Dermis blood vessel endothelial cell (primary cell): ENCODE measurements at regions not wholly inside any gene's neighbourhood (a gene's known extent, or its start where the extent isn't known, plus 50 kb on each side); places are given as distances from the start of the nearest gene placed in this dataset.
A peak's percentile ranks its signal among the peaks of the same experiment; 100 is the strongest.

Experiments used
- DNase-seq: peaks from one replicate; pipeline ENCODE4 v3.0.0; 2010

DNA sequence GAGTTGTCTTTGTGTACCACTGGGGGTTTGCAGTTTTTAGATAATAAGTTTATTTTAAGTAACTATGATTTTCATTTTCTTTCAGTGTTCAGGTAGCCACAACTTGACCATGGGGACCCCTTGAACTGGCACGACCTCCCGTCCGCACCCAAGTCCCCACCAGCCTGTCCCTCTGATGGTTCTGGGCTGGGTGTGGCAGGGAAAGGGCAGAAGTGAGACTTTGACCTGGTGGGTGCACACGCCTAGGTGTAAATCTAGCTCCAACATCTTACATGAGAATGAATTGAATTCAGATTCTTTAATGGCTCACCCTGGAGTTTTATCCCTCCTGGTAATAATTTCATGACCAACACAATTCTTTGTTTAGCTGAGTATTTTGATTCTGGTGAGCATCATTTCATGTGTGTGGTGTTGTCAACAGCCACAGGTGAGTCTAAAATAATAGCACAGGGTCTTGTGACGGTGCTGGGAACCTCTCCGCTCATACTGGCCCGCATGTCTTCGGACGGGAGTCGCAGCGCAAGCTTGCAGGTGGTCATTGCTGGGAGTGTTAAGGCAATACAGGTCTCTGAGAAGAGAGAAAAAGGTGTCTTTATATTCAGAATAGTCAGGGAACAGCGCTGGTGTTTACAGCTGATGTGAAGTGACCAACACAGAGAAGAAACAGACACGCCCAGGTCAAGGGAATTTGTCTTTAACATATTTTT lies 50.8 kb upstream of the POFUT2 start:
- no peak for DNase-seq

DNA sequence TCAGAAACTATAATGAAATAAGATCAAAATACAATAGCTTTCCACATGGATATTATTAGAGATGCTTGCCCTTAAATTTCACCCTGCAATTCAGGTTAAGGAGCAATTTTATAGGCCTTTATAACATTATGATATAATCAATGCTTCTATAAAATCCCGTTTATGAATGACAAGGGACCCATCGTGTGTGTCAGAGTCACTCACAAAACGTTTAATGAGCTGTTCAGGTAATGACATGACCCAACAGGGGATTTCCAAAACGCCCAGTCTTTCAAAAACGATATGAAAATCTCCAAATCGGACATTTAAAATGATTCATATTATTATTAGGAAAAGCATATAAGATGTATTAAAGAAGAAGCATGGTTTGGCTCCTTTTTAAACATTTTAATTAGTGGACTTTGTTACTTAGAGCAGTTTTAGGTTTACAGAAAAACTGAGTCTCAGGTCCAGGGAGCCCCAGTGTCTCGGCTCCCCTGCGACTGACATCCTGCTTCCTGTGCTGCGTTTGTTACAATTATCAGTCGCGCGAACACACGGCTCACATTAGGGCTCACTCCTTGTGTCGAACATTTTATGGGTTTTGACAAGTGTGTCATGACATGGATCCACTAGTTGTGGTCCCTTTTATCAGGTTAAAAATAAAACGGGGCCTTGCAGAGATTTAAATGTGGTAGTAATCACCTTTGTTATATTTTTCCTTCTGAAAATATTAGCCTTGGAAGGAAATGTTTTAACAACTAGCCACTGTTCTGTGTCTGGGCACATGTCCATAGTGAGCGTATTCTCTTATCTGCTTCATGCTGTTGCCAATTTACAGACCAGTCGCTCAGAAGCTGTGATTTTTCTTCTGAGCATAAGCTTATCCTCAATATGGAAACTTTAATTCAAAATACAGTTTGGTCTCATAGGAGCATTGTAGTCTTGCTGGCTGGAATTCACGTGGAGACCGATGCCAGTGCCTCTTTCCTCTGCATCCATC lies 52.0 kb upstream of the POFUT2 start:
- no peak for DNase-seq

DNA sequence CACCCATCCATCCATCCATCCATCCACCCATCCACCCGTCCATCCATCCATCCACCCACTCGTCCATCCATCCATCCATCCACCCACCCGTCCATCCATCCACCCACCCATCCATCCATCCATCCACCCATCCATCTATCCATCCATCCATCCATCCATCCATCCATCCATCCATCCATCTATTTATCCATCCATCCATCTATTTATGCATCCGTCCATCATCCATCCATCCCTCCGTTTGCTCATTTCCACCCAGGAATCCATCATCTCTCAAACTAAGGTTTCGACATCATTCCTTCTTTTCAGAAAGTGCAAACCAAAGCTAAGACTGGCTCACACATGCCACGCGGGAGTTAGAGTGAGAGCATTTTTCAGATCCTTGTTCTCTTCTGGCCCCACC lies 52.8 kb upstream of the POFUT2 start:
- DNase-seq = no peak

DNA sequence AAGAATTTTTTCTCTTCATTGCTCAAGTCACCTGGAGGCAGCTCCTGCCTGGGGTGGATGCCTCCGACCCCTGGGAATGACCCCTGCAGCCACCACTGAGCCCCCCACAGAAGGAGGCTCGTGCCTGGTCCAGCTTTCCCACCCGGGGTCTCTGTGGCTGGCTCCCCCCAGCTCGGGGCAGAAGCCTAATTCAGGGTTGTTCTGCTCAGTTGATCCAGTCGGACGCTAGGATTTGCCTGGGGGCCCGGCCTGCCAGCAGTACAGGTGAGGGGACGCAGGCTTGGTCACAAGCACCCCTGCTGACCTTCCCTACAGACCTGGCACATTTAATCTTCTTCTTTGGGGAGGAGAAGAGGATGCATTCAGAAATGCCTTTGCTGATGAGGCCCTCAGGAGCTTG lies 53.6 kb upstream of the POFUT2 start:
- DNase-seq = no peak

DNA sequence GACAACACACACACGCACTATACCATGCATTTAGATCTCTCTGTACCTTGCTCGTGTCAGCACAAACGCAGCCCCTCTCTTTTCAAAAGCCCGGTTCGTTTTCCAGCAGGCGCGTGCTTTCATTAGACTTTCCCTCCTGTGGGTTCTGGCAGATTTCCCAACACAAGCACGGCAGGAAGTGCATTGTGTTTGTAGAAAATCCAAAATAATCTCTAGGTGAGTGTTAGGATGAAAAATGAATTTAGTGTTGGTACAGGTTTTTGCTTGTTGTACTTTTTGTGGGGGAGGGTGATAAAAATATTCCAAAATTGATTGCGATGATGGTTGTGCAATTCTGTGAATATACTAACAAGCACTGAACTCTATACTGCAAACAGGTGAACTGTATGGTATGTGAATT lies 54.1 kb upstream of the POFUT2 start:
- DNase-seq = peak; percentile 69

DNA sequence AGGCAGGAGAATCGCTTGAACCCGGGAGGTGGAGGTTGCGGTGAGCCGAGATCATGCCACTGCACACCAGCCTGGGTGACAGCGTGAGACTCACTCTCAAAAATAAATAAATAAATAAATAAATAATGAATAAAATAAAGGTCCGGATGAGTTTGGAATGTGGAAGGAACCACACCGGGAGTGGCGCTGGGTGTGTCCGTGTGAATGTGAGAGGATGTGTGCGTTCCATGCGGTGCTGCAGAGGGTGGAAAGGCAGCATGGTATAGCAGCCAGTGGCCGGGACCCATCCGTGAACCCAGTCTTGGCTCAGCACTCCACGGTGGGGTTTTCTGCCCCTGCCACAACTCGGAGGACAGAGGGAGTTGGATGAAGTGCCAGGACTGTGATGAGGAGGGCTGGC lies 56.2 kb upstream of the POFUT2 start:
- DNase-seq = no peak

DNA sequence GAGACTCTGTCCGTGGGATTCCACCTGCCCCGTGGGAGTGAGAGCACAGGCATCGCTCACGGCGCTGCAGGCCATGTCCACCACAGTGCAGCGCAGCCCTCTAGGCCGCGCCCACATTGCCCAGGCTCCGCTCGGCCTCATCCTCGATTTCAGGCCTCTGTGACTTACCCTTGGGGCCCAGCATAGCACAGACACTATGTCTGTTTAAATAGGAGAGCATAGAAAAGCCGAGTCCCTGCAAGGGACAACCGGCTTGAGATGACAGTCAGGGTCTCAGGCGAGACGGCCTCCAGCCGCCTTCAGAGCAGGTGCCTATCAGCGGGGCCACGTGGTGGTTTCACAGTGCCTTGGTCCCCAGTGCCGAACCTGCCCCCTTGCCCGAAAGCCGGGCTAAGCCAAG lies 56.9 kb upstream of the POFUT2 start:
- no peak for DNase-seq

DNA sequence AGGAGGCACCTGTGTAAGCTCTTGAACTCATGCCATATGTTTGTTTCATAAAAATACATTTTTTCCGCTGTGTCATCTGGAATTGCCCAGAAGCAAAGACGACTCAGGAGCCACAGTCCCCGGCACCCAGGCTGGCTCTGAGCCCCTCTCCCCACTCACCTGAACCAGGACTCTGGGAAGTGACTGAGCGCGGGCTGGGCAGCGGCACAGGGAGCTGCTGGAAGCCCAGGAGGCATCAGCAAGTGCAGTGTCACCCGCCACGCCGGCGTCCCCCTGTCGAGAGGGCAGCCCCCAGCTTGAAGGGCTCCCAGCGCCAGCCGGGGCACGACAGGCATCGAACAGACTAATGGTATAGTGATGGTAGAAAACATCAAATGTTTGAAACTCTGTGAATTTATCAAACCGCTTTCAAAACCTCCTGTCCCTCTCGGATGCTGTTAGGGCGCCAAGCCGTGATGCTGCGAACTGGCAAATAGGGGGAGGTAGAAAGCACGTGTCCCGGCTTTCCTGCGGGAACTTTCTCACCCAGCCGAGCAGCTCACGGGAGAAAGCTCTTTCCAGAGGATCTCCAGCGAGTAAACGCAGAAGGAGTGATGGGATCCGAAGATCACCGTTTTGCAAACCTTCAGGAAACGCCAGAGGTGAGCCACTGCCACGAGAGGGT lies 57.8 kb upstream of the COL18A1 start:
- DNase-seq = no peak

DNA sequence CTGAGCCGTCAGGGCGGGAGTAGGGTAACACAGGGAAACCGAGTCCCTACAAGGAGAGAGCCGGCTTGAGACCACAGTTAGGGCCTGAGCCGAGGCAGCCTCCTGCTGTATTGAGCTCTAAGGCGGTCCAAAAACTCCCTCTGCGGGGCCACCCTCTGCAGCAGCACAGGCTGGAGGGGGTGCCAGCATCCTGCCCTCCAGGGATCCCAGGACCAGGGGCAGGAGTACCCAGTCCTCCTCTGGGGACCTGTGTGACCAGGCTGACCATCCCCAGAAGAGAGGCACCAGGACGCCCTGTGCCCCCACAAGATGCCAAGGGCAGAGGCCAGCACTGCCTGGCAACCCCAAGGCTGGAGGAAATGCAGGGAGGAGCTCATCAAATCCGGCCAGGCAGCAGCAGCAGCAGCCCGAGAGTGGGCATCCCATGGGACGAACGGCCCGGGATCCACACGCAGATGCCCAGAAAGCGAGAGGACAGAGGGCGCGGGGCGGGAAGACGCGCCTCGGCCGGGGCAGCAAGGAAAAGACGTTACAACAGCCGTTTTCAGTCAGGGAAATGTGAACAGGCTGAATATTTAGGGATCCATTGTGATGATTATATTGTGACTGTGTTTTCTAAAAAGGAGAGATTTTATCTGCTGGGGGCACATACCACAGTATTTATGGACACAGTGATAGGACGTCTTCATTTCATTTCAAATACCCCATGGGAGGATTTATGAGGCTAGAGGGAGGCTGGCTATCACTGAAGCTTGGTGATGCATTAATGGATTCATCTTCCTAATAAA lies 57.1 kb upstream of the COL18A1 start:
- no peak for DNase-seq

DNA sequence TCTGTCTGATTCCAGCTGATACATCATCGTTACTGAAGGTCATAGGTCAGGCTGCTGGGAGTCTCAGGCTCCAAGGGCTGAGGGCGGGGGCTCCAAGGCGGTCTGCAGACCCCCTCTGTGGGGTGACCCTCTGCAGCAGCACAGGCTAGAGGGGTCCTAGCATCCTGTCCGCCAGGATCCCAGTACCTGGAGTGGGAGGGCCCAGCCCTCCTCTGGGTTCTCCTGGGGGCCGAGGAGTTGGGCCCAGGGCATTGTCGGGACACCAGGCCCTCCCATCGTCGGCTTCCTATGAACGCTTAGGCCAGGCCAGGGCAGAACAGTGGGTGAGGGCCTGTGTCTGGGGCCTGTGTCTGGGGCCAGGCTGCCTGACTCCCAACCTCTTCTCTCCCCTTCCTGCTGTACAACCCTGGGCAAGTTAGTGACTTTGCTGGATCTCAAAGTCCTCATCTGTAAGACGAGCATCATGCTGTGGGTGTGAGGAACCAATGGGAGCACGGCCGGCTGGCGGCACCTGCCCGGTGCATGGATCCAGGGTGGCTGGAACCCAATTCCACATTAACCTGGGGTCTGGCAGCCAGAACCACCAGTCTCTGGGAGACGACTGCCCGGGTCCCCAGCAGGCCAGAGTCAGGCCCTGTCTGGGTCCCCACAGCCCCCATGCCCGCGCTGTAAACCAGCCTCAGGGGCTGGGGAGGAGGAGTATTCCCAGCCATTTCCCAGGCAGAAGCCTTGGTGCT lies 56.2 kb upstream of the COL18A1 start:
- no peak for DNase-seq

DNA sequence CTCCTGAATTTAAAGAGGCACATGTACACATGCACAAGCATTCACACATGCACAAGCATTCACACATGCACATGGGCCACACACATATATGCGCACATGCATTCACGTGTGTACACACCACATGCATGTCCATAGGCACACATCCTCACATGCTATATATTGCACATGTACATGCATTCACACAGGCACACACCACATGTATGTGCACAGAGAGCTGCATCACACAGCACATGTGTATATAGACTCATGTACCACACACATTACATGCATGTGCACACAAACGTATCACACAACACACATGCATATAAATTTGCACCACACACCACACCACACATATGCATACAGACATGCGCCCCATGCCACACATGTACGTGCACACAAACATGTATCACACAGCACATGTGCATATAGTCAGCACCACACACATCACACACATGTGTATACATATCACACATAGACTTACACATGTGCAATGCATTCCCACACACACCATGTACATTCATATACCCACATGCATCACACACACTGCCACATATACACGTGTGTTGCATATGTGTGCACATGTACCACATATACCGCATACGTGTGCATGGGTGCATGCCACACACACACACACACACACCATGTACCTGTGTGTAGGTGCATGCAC lies 54.6 kb upstream of the COL18A1 start:
- no peak for DNase-seq

DNA sequence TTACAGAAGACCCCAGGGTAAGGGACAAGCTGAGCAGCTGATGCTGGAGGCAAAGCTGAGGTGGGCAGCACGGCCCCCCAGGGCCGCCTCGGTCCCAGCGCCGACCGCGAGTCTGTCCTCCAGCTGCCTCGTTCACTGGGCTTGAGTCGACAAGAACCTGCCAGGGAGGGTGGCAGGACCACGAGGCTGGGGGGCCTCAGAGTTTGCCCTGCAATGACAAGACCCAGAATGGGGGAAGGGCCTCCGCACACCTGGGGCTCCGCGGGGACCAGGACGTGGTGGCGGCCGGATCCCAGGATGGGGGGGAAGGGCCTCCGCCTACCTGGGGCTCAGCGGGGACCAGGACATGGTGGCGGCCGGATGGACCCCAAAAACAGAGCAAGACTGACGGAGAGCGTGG lies 53.9 kb upstream of the COL18A1 start:
- no peak for DNase-seq

DNA sequence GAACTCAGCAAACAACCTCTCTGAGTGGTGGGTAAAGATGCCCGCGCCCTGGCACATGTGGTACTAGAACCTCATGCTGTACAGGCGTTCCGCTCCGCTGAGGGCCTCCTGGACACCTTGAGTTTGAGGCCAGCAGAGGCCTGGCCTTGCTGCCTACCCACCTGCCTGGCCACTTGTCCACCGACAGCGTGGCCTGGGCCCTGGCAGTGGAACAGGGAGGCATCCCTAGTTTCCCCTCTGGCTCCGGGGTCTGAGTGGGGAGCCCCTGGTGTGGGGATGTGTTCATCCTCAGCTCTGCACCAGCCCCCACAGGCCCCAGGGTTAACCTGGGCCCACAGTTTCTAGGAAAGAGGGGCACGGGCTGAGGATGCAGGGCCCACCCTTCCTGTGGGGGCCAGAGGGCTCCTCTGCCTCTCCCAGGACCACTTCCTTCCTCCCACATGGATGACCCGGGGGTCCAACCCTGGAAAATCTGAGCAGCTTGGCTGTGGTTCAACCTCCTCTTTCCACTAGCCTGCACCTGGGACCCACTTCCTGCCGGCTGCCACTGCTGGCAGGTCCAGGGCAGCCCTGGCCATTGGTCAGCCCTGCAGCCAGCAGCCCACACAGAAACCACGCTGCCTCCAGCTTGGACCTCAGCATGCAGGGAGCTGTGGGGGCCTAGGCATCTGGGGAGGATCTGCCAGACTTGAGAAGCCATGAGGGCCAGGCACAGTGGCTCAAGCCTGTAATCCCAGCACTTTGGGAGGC lies 53.3 kb upstream of the COL18A1 start:
- peak; percentile 43 for DNase-seq

DNA sequence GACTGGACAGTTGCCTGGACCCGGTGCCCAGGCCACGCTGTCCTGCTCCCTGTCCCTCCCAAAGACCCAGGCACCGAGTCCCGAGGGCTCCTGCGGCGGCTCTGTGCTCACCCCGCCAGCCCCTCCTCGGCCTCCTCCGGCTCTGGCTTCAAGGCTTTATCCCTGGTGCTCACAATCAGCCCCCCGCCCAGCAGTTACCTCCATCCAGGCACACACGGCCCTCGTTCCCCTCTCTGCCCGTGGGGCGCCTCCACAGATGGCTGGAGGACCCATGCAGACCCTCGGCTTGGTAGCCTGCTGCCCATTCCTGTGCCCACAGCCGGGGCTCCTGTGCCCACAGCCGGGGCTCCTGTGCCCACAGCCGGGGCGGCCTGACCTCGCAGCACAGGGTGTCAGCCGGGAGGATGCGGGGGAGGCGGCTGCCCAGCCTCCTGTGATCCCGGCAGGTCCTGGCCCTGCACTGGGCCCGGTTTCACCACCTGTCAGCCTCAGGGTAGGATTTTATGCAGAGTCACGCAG lies 52.3 kb upstream of the COL18A1 start:
- no peak for DNase-seq

DNA sequence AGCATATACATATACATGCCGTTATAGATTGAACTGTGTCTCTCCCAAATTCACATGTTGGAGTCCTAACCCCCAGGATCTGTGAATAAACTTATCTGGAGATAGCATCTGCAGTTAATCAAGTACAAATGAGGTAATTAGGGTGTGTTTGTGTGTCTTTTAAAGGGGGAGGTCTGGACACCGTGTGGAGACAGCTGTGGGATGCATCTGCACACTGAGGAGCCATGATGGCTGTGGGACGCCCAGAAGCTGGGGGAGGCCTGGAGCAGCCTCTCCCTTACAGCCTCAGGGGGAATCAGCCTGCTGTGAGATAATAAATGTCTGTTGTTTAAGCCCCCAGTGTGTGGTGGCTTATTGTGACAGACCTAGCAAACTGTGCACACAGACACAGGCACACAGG lies 51.8 kb upstream of the COL18A1 start:
- DNase-seq = no peak

DNA sequence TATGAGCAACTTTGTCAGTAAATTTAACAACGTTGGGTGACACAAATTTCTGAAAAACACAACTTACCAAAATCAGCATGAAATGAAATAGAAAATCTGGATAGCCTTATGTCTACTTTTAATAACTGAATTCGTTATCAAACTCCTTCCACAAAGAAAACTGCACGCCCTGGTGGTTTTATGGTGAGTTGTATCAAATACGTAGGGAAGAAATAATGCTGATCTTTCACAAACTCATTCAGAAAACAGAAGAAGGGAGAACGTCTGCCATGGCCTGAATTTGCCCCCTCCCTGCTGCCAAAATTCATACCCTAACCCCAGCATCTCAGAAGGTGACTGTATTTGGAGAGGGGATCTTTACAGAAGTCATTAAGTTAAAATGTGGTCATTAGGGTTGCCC lies 50.0 kb upstream of the COL18A1 start:
- DNase-seq = no peak
